ENCODE measurements at regions not wholly inside any gene's neighbourhood (a gene's known extent, or its start where the extent isn't known, plus 50 kb on each side); places are given as distances from the start of the nearest gene placed in this dataset.
"Not testable (repeated sequence)": the region's sequence is repeated elsewhere in the genome, so short reads cannot be mapped to it uniquely, and the experiment has no call there.

GRCh38 chr6:155656024-155656423 is 200.4 kb upstream of the NOX3 start:
- Mint-ChIP-seq H3K27ac (no peak overlapping the region), H3K4me1 (no peaks in the 10 kb centered on the region), H3K4me3 (no peak overlapping the region), H3K9me3 (no peaks in the 10 kb centered on the region), H3K27me3 (no peaks in the 10 kb centered on the region), H3K36me3 (no peaks in the 10 kb centered on the region)
- no peak for DNase-seq
- CTCF ChIA-PET = no interaction called here

- no peak for DNase-seq
These were observed 198.8 kb upstream of the NOX3 start for GRCh38 chr6:155654474-155654873.

GRCh38 chr6:155648301-155648700 is 192.7 kb upstream of the NOX3 start:
- H3K9me3 Mint-ChIP-seq = no peaks in the 10 kb centered on the region
- CTCF ChIA-PET = no interaction called here
- H3K27ac Mint-ChIP-seq = no peak overlapping the region
- H3K4me1 Mint-ChIP-seq = no peaks in the 10 kb centered on the region
- no peak overlapping the region for H3K4me3 Mint-ChIP-seq
- no peaks in the 10 kb centered on the region for H3K27me3 Mint-ChIP-seq
- no peak for DNase-seq
- no peaks in the 10 kb centered on the region for H3K36me3 Mint-ChIP-seq

More at GRCh38 chr6:155654474-155654873, 198.8 kb upstream of the NOX3 start:
- CTCF ChIA-PET = no interaction called here
- H3K27me3 Mint-ChIP-seq = no peaks in the 10 kb centered on the region
- no peaks in the 10 kb centered on the region for H3K4me1 Mint-ChIP-seq
- H3K36me3 Mint-ChIP-seq = no peaks in the 10 kb centered on the region
- H3K27ac Mint-ChIP-seq = no peak overlapping the region
- H3K4me3 Mint-ChIP-seq = no peak overlapping the region
- H3K9me3 Mint-ChIP-seq = no peaks in the 10 kb centered on the region

- Mint-ChIP-seq H3K27ac (no peak overlapping the region), H3K4me3 (no peak overlapping the region), H3K4me1 (no peaks in the 10 kb centered on the region), H3K9me3 (no peaks in the 10 kb centered on the region), H3K27me3 (no peaks in the 10 kb centered on the region), H3K36me3 (no peaks in the 10 kb centered on the region)
- DNase-seq = no peak
- CTCF ChIA-PET = no interaction called here
These were observed 191.7 kb upstream of the NOX3 start for GRCh38 chr6:155647354-155647753.

- Mint-ChIP-seq H3K27me3 (no peaks in the 10 kb centered on the region), H3K36me3 (no peaks in the 10 kb centered on the region), H3K4me1 (no peaks in the 10 kb centered on the region), H3K9me3 (no peaks in the 10 kb centered on the region), H3K27ac (no peak overlapping the region), H3K4me3 (no peak overlapping the region)
- no peak for DNase-seq
- CTCF ChIA-PET = no interaction called here
These were observed 190.8 kb upstream of the NOX3 start for GRCh38 chr6:155646443-155646842.

- no peaks in the 10 kb centered on the region for H3K9me3 Mint-ChIP-seq
- H3K4me3 Mint-ChIP-seq = no peak overlapping the region
- no peaks in the 10 kb centered on the region for H3K36me3 Mint-ChIP-seq
- no peak overlapping the region for H3K27ac Mint-ChIP-seq
- CTCF ChIA-PET = no interaction called here
- DNase-seq = no peak
- no peaks in the 10 kb centered on the region for H3K27me3 Mint-ChIP-seq
- H3K4me1 Mint-ChIP-seq = no peaks in the 10 kb centered on the region
These were observed 189.7 kb upstream of the NOX3 start for GRCh38 chr6:155645325-155645724.

- no peak for DNase-seq
- Mint-ChIP-seq H3K4me1 (no peaks in the 10 kb centered on the region), H3K9me3 (no peaks in the 10 kb centered on the region), H3K4me3 (no peak overlapping the region), H3K27ac (no peak overlapping the region), H3K36me3 (no peaks in the 10 kb centered on the region), H3K27me3 (no peaks in the 10 kb centered on the region)
- CTCF ChIA-PET = no interaction called here
These were observed 186.0 kb upstream of the NOX3 start for GRCh38 chr6:155641603-155642002.

GRCh38 chr6:155638200-155638599 is 182.6 kb upstream of the NOX3 start:
- no peak for DNase-seq
- H3K4me3 Mint-ChIP-seq = no peak overlapping the region
- no peak overlapping the region for H3K27ac Mint-ChIP-seq
- CTCF ChIA-PET = no interaction called here
- H3K9me3 Mint-ChIP-seq = no peaks in the 10 kb centered on the region
- no peaks in the 10 kb centered on the region for H3K4me1 Mint-ChIP-seq
- H3K36me3 Mint-ChIP-seq = no peaks in the 10 kb centered on the region
- no peaks in the 10 kb centered on the region for H3K27me3 Mint-ChIP-seq

- Mint-ChIP-seq H3K36me3 (no peaks in the 10 kb centered on the region), H3K4me1 (no peaks in the 10 kb centered on the region), H3K9me3 (no peaks in the 10 kb centered on the region), H3K4me3 (no peak overlapping the region), H3K27ac (no peak overlapping the region), H3K27me3 (no peaks in the 10 kb centered on the region)
- DNase-seq = no peak
- CTCF ChIA-PET = no interaction called here
These were observed 179.8 kb upstream of the NOX3 start for GRCh38 chr6:155635416-155635815.

- Mint-ChIP-seq H3K27ac (no peak overlapping the region), H3K36me3 (no peaks in the 10 kb centered on the region), H3K4me3 (no peak overlapping the region), H3K4me1 (no peaks in the 10 kb centered on the region), H3K27me3 (no peaks in the 10 kb centered on the region), H3K9me3 (peaks cover 1% of the 10 kb centered on the region)
- no peak for DNase-seq
- CTCF ChIA-PET = no interaction called here
These were observed 174.4 kb upstream of the NOX3 start for GRCh38 chr6:155630085-155630484.

GRCh38 chr6:155629652-155630051 is 174.0 kb upstream of the NOX3 start:
- Mint-ChIP-seq H3K36me3 (no peaks in the 10 kb centered on the region), H3K4me1 (no peaks in the 10 kb centered on the region), H3K4me3 (no peak overlapping the region), H3K27ac (no peak overlapping the region), H3K9me3 (peaks cover 1% of the 10 kb centered on the region), H3K27me3 (no peaks in the 10 kb centered on the region)
- CTCF ChIA-PET = no interaction called here
- no peak for DNase-seq

- Mint-ChIP-seq H3K4me1 (peaks cover 2% of the 10 kb centered on the region), H3K4me3 (no peak overlapping the region), H3K9me3 (peaks cover 1% of the 10 kb centered on the region), H3K27me3 (no peaks in the 10 kb centered on the region), H3K36me3 (no peaks in the 10 kb centered on the region), H3K27ac (no peak overlapping the region)
- no peak for DNase-seq
- CTCF ChIA-PET = no interaction called here
These were observed 172.7 kb upstream of the NOX3 start for GRCh38 chr6:155628306-155628705.

GRCh38 chr6:155627722-155628212 is 172.1 kb upstream of the NOX3 start:
- H3K4me1 Mint-ChIP-seq, DNase-seq, H3K27ac Mint-ChIP-seq, H3K4me3 Mint-ChIP-seq, H3K27me3 Mint-ChIP-seq, CTCF ChIA-PET, H3K9me3 Mint-ChIP-seq, H3K36me3 Mint-ChIP-seq: not testable (repeated sequence)

GRCh38 chr6:155623450-155624178 is 168.0 kb upstream of the NOX3 start:
- Mint-ChIP-seq H3K4me3 (no peak overlapping the region), H3K4me1 (peaks cover 2% of the 10 kb centered on the region), H3K27me3 (no peaks in the 10 kb centered on the region), H3K27ac (no peak overlapping the region), H3K36me3 (no peaks in the 10 kb centered on the region), H3K9me3 (peaks cover 1% of the 10 kb centered on the region)
- CTCF ChIA-PET = no interaction called here
- no peak for DNase-seq

- no peak for DNase-seq
- CTCF ChIA-PET = no interaction called here
- Mint-ChIP-seq H3K9me3 (peaks cover 9% of the 10 kb centered on the region), H3K36me3 (no peaks in the 10 kb centered on the region), H3K4me1 (no peaks in the 10 kb centered on the region), H3K27ac (no peak overlapping the region), H3K4me3 (no peak overlapping the region), H3K27me3 (no peaks in the 10 kb centered on the region)
These were observed 159.0 kb upstream of the NOX3 start for GRCh38 chr6:155614606-155615005.

GRCh38 chr6:155611742-155612141 is 156.1 kb upstream of the NOX3 start:
- H3K4me3 Mint-ChIP-seq = no peak overlapping the region
- H3K9me3 Mint-ChIP-seq = peaks cover 9% of the 10 kb centered on the region
- no peak for DNase-seq
- H3K4me1 Mint-ChIP-seq = no peaks in the 10 kb centered on the region
- no peak overlapping the region for H3K27ac Mint-ChIP-seq
- H3K27me3 Mint-ChIP-seq = no peaks in the 10 kb centered on the region
- H3K36me3 Mint-ChIP-seq = no peaks in the 10 kb centered on the region
- CTCF ChIA-PET = no interaction called here
